H1 (cell line): ENCODE measurements at regions not wholly inside any gene's neighbourhood (a gene's known extent, or its start where the extent isn't known, plus 50 kb on each side); places are given as distances from the start of the nearest gene placed in this dataset.

Source experiments
- CTCF ChIA-PET: fragments of 300-600 bp; sonication (Branson Sonifier 250); formaldehyde crosslinking; loops from one replicate; lab custom pipeline; 2021; ENCODE audit not compliant: partially characterized antibody; lab: Charles Lee
- POLR2A ChIA-PET: fragments of 300-600 bp; sonication (Branson Sonifier 250); formaldehyde crosslinking; loops from one replicate; lab custom pipeline; 2021; ENCODE audit warnings: inconsistent platforms; ENCODE audit not compliant: partially characterized antibody; lab: Charles Lee
- DNase-seq, 2 experiments: peaks; one replicate each; pipeline versions ENCODE4 v3.0.0 to v3.0.0-alpha.2; 2010 to 2022; ENCODE audit warnings: low spot score in 2 of 2, low read depth in 1 of 2, mixed read lengths in 1 of 2
- FAIRE-seq: peaks from 2 replicates; lab custom pipeline; 2011; peaks lifted over from hg19 to GRCh38; lab: Jason Lieb, UNC
- H2AFZ ChIP-seq: 2 replicates; pipeline ENCODE4 v1.8.1; 2012; ENCODE audit warnings: low read length, inconsistent platforms
- H2AK5ac ChIP-seq: 2 replicates; pipeline ENCODE4 v1.6.1; 2013; ENCODE audit warnings: low read depth, low read length
- H2BK120ac ChIP-seq: replicated peaks from 2 replicates; pipeline ENCODE3; 2013; ENCODE audit warnings: low read depth, low read length, inconsistent platforms
- H2BK12ac ChIP-seq: 2 replicates; pipeline ENCODE4 v1.6.1; 2013; ENCODE audit warnings: low read depth, low read length
- H2BK15ac ChIP-seq: 2 replicates; pipeline ENCODE4 v1.6.1; 2013; ENCODE audit warnings: low read length
- H2BK20ac ChIP-seq: 2 replicates; pipeline ENCODE4 v1.6.1; 2013; ENCODE audit warnings: low read length
- H2BK5ac ChIP-seq: 2 replicates; pipeline ENCODE4 v1.6.1; 2013; ENCODE audit warnings: low read depth, low read length
- H3K14ac ChIP-seq: 2 replicates; pipeline ENCODE4 v1.6.1; 2013; ENCODE audit warnings: inconsistent platforms; ENCODE audit not compliant: insufficient read length
- H3K18ac ChIP-seq: 2 replicates; pipeline ENCODE4 v1.6.1; 2013; ENCODE audit warnings: low read length; ENCODE audit errors: extremely low read depth
- H3K23ac ChIP-seq: 2 replicates; pipeline ENCODE4 v1.6.1; 2013; ENCODE audit warnings: inconsistent platforms; ENCODE audit not compliant: insufficient read length
- H3K23me2 ChIP-seq: 2 replicates; pipeline ENCODE4 v1.6.1; 2013; ENCODE audit warnings: low read depth, low read length
- H3K27ac ChIP-seq: 2 replicates; pipeline ENCODE4 v1.6.1; 2011; ENCODE audit warnings: low read depth, low read length, inconsistent platforms
- H3K27me3 ChIP-seq, 4 experiments: replicated peaks in 1 of 4; 1 replicate in 1 of 4; 2 replicates in 3 of 4; pipeline versions ENCODE4 v1.6.1 to v1.8.1; 2011 to 2013; ENCODE audit warnings: low read length in 3 of 4, mild to moderate bottlenecking in 3 of 4, inconsistent platforms in 2 of 4, mixed read lengths in 2 of 4, moderate library complexity in 1 of 4; ENCODE audit not compliant: control insufficient read depth in 3 of 4, insufficient read depth in 3 of 4; ENCODE audit errors: extremely low read depth in 1 of 4
- H3K36me3 ChIP-seq, 4 experiments: 2 replicates each; pipeline versions ENCODE4 v1.6.1 to v1.8.1; 2011 to 2013; ENCODE audit warnings: mild to moderate bottlenecking in 4 of 4, low read length in 3 of 4, moderate library complexity in 2 of 4, control low read depth in 1 of 4, inconsistent platforms in 1 of 4; ENCODE audit not compliant: insufficient read depth in 4 of 4, control insufficient read depth in 2 of 4
- H3K4ac ChIP-seq: replicated peaks from 2 replicates; pipeline ENCODE3; 2013; ENCODE audit warnings: low read length, low read depth, mixed read lengths, inconsistent platforms; ENCODE audit not compliant: insufficient read length
- H3K4me1 ChIP-seq, 4 experiments: replicated peaks in 1 of 4; 1 replicate in 1 of 4; 2 replicates in 3 of 4; pipeline versions ENCODE4 v1.6.1 to v1.8.1; 2011 to 2013; ENCODE audit warnings: low read length in 3 of 4, inconsistent platforms in 2 of 4, mixed read lengths in 1 of 4; ENCODE audit not compliant: insufficient read depth in 4 of 4, control insufficient read depth in 3 of 4
- H3K4me2 ChIP-seq, 2 experiments: 2 replicates each; pipeline versions ENCODE4 v1.6.1 to v1.8.1; 2011 to 2013; ENCODE audit warnings: low read depth in 2 of 2, low read length in 2 of 2, control low read depth in 1 of 2, inconsistent platforms in 1 of 2, mild to moderate bottlenecking in 1 of 2; ENCODE audit not compliant: insufficient read depth in 1 of 2
- H3K4me3 ChIP-seq, 4 experiments: fragments of 200-600, 300-600 bp in 1 of 4; sonication (generic), shearing (Covaris generic), sonication (Bioruptor Twin) in 1 of 4; 2 replicates each; pipeline versions ENCODE4 v1.5.1 to v1.8.1; 2011 to 2016; ENCODE audit warnings: low read length in 4 of 4, low read depth in 3 of 4, control low read depth in 2 of 4, inconsistent platforms in 2 of 4, mild to moderate bottlenecking in 2 of 4, mixed read lengths in 1 of 4, moderate library complexity in 1 of 4; ENCODE audit not compliant: insufficient read depth in 2 of 4; ENCODE audit errors: extremely low read depth in 1 of 4
- H3K56ac ChIP-seq: replicated peaks from 2 replicates; pipeline ENCODE3; 2013; ENCODE audit warnings: low read depth, mild to moderate bottlenecking, mixed read lengths, low read length, inconsistent platforms; ENCODE audit not compliant: insufficient read length
- H3K79me1 ChIP-seq: 2 replicates; pipeline ENCODE4 v1.6.1; 2013; ENCODE audit warnings: low read depth, low read length, control low read depth
- H3K79me2 ChIP-seq, 2 experiments: 2 replicates each; pipeline versions ENCODE4 v1.6.1 to v1.8.1; 2012 to 2013; ENCODE audit warnings: low read length in 2 of 2, mild to moderate bottlenecking in 2 of 2, inconsistent platforms in 1 of 2; ENCODE audit not compliant: insufficient read depth in 2 of 2, control insufficient read depth in 1 of 2
- H3K9ac ChIP-seq, 4 experiments: replicated peaks in 1 of 4; 1 replicate in 1 of 4; 2 replicates in 3 of 4; pipeline versions ENCODE4 v1.6.1 to v1.8.1; 2011 to 2013; ENCODE audit warnings: low read depth in 3 of 4, low read length in 3 of 4, control low read depth in 2 of 4, mild to moderate bottlenecking in 2 of 4, moderate library complexity in 2 of 4, inconsistent platforms in 1 of 4; ENCODE audit errors: extremely low read depth in 1 of 4
- H3K9me3 ChIP-seq, 2 experiments: 2 replicates each; pipeline versions ENCODE4 v1.6.1 to v1.8.1; 2012 to 2013; ENCODE audit warnings: mild to moderate bottlenecking in 2 of 2, moderate library complexity in 2 of 2, control low read depth in 1 of 2, inconsistent platforms in 1 of 2, low read depth in 1 of 2, low read length in 1 of 2, mixed read lengths in 1 of 2; ENCODE audit not compliant: insufficient read depth in 2 of 2
- H4K20me1 ChIP-seq, 2 experiments: replicated peaks in 1 of 2; 2 replicates each; pipeline versions ENCODE3 to v1.8.1; 2011 to 2013; ENCODE audit warnings: inconsistent platforms in 2 of 2, low read length in 2 of 2, mild to moderate bottlenecking in 1 of 2; ENCODE audit not compliant: insufficient read depth in 2 of 2, control insufficient read depth in 1 of 2
- H4K5ac ChIP-seq: 2 replicates; pipeline ENCODE4 v1.6.1; 2013; ENCODE audit warnings: low read length, low read depth, mixed read lengths, inconsistent platforms; ENCODE audit not compliant: insufficient read length
- H4K8ac ChIP-seq: 2 replicates; pipeline ENCODE4 v1.8.0; 2013; ENCODE audit warnings: mild to moderate bottlenecking, moderate library complexity, low read length, inconsistent platforms; ENCODE audit not compliant: insufficient read depth; ENCODE audit errors: extremely low read depth
- H4K91ac ChIP-seq: replicated peaks from 2 replicates; pipeline ENCODE3; 2013; ENCODE audit warnings: low read length, mixed read lengths, inconsistent platforms; ENCODE audit not compliant: insufficient read length
- CHD2 ChIP-seq: IDR thresholded peaks from 2 replicates; pipeline ENCODE4 v1.6.1; 2012; ENCODE audit warnings: low read length, improper control_type of control experiment
- JUND ChIP-seq: IDR thresholded peaks from 2 replicates; pipeline ENCODE4 v1.6.1; 2011; ENCODE audit warnings: mild to moderate bottlenecking, improper control_type of control experiment, low read length
- WGBS, 2 experiments: shearing (Covaris generic) in 1 of 2; methylation state at CpG; one replicate each; pipeline versions ENCODE4 v1.1.6 to v1.1.7; 2013 to 2015; ENCODE audit warnings: low lambda C conversion rate in 2 of 2, mixed read lengths in 2 of 2, inconsistent platforms in 1 of 2, low coverage in 1 of 2, missing lambda C conversion rate in 1 of 2; ENCODE audit not compliant: insufficient replicate concordance in 2 of 2, insufficient coverage in 1 of 2, insufficient read length in 1 of 2; ENCODE audit errors: extremely low coverage in 1 of 2, missing lambda C conversion rate in 1 of 2; 5-methylcytosine and 5-hydroxymethylcytosine counted together

DNA sequence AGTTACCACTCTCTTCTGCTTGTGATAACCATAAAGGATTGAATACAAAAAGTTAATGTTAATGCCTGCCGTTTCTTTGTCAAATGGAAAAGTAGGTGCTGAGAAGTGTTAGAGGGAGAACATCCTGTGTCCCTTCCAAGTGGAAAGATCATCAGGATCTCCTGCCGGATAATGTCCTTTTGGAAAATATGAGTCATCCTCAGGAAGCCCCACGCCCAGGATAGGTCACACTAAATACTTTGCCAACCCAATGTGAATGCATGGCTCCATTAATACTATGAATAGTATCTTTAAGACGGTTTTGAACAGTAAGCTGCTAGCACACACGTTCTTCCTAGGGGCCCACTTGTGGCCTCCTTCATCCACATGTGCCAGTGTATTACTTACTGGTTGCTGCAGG lies 279.5 kb downstream of the ZNF326 start:
- Histone ChIP-seq H3K79me2 (no peaks in the 10 kb centered on the region), H3K18ac (no peak overlapping the region), H3K4me2 (no peak overlapping the region), H3K23me2 (no peaks in the 10 kb centered on the region), H3K4me1 (peaks cover 0 to 11% (median 9%) of the 10 kb centered on the region in 4 experiments; a peak in 5 of 7 replicates), H4K20me1 (no peaks in the 10 kb centered on the region), H3K56ac (no peak overlapping the region), H3K9me3 (no peaks in the 10 kb centered on the region), H3K9ac (no peak overlapping the region; a peak in 1 of 7 replicates), H2BK20ac (no peak overlapping the region), H4K8ac (no peak overlapping the region), H3K23ac (no peak overlapping the region), H4K5ac (no peak overlapping the region), H2BK15ac (no peak overlapping the region), H2AFZ (no peak overlapping the region), H3K4ac (no peak overlapping the region), H2AK5ac (no peak overlapping the region), H2BK12ac (no peak overlapping the region), H3K79me1 (no peaks in the 10 kb centered on the region; the same call in 1 of the 2 replicates), H2BK120ac (no peak overlapping the region), H3K27me3 (no peaks in the 10 kb centered on the region), H3K4me3 (no peak overlapping the region), H3K14ac (no peak overlapping the region), H3K36me3 (no peaks in the 10 kb centered on the region), H4K91ac (no peak overlapping the region), H3K27ac (no peak overlapping the region), H2BK5ac (no peak overlapping the region)
- ChIA-PET POLR2A (no interaction called here), CTCF (interaction anchor here (2.0 kb wide), 1 partner anchor 10 kb away, joined by 5 read pairs; no protein-coding TSS in a partner anchor)
- FAIRE-seq (no peak), DNase-seq (no peak)
- 89% methylated on average over 5 of the region's 5 CpGs; no CpG with 5 or more reads in 1 of the 2 experiments for WGBS, 2 experiments
- TF ChIP-seq JUND (peak; percentile 53; the same call in 1 of the 2 replicates), CHD2 (no peak)
